Left renal cortex interstitium (tissue), 4 donors: ENCODE measurements at regions not wholly inside any gene's neighbourhood (a gene's known extent, or its start where the extent isn't known, plus 50 kb on each side); places are given as distances from the start of the nearest gene placed in this dataset.

Experiments
- DNase-seq, 4 donors: peaks; one replicate each; pipeline ENCODE4 v3.0.0-alpha.2; 2013; ENCODE audit warnings: low read depth in 4 of 4, low spot score in 2 of 4, missing footprints in 1 of 4

DNA sequence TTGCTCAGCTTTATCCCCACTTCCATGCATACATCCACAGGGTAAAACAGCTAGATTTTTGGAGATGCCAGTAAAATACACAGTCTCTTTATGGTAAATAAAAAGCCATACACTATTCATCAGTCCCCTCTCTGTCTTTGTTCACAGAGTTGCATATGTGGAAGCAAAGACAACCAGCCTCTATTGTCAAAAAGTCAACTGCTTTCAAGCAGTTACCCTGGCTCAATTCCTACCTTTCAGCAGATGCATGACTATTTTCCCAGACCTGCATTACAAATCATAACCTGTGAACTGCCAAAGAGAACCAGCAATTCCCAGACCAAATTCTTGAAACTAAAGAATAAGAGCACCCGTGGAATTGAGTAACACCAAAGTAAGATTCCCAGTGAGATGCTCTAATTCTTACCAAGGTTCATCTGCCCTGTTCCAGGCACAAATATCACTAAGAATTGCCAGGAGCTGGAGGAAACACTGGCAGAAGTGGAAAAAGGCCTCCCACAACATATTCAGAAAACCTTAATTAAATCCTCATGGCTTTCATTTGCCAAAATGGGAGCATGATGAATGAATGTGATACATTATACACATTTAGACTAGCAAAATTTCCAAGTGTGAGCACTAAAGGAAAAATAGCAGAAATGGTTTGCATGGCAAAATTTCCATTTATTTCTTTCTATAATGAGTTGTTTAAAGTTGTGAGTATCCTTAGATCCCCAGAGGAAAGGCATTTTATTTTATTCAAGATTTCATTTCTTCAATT, 391.2 kb upstream of the ADGRL3 start:
- no peak for DNase-seq

GRCh38 chr4:60809486-60809800, 390.7 kb upstream of the ADGRL3 start:
- DNase-seq, result no peak

- no peak for DNase-seq
Observed at GRCh38 chr4:60812811-60813210, 387.3 kb upstream of the ADGRL3 start.

DNA sequence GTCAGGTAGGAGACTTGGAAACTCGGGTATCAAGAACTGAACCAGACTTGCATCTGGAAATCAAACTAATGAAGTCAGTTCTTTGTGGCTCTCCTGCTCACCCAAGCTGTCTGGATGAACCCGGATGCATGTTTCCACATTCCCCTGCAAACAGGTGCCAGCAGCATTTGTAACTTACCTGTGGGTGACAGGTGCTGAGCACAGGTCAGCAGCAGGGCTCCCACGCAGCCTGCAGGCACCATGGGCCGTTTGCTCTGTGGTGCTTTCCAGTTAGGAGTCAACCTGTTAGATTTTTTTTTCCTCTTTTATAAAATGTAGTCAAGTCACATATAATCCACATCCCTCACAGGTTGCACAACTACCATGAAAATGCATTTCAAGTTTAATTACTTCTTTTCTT, 385.6 kb upstream of the ADGRL3 start:
- no peak for DNase-seq

DNA sequence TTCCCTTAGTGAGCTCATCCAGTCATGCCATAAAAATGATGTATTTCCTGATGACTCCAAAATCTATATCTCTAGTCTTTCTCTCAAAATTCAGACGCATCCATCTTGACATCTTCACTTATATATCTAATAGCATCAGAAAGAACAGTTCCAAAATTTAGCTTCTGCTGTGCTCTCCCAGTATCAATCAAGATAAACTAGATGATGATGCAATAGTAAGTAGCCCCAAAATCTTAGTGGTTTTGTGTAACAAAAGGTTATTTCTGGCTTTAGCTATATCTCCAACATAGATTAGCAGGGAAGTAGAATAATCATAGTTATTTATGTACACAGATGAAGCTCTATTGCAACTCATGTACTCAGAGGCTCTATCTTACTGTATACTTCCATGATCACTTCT, 382.5 kb upstream of the ADGRL3 start:
- no peak for DNase-seq

- DNase-seq, result no peak
Observed at GRCh38 chr4:60822986-60823385, 377.1 kb upstream of the ADGRL3 start.

DNA sequence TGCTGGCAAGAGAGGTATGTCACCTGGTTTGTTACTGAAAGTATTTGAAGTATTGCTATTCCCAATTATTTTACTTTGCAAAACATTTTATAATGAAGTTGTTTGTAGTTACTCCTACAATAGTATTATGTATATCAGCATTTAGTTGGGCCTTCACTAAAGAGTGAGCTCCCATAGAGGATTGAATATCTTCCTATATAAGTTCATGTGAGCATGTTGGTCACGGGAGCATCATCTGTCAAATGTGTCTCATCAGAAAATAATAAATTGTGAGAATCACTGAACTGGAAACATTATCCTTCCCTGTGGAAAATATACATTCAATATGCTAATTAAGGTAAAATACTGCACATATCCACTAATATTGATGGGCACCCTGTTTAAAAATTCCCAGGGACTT, 360.1 kb upstream of the ADGRL3 start:
- DNase-seq, result no peak

DNA sequence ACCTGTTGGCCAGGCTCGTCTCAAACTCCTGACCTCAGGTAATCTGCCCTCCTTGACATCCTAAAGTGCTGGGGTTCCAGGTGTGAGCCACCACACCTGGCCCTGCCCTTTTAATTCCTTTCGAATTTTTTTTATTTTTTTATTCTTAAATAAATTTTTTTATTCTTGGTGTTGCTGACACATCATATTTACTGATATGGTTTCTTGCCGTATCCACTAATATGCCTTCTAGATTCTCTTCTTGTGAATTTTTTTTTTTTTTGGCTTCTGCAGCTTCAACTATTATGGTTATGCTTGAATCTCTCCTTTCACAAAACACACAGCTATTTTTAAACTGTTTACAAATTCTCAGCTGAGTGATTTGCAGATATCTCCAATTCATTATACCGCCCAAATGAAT, 353.4 kb upstream of the ADGRL3 start:
- no peak for DNase-seq

GRCh38 chr4:60847614-60848013, 352.5 kb upstream of the ADGRL3 start:
- DNase-seq, result no peak

DNA sequence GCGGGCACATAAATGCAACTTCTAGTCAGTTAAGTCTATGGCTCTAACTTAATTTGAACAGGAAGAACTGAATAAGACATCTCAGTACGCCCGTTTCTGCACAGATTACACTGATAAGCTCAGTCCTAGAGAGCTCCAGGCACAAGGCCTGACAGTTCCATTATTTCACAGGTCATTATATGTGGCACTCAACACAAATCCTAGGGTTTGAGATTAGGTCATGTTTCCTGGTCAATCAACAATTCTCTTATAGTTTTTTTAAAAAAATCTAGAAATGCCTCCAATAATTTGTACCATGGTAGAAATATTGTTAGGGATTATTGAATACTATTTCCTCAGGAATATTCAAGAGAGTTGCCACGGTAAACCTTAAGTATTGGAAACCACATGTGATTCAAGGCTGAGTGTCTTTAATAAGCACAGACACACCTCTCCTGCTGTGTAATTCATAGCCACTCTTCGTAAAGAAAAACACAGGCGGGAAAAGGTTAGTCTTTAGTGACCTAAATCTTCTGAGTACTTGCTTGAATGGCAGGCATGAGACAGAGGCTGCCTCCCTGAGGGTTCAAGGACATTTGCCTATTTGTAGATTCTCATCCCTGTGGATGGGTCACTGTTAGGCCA, 342.9 kb upstream of the ADGRL3 start:
- DNase-seq, result no peak

GRCh38 chr4:60863442-60863841, 336.7 kb upstream of the ADGRL3 start:
- DNase-seq, result no peak

GRCh38 chr4:60865273-60865672, 334.9 kb upstream of the ADGRL3 start:
- no peak for DNase-seq

GRCh38 chr4:60868232-60868960, 331.7 kb upstream of the ADGRL3 start:
- no peak for DNase-seq

DNA sequence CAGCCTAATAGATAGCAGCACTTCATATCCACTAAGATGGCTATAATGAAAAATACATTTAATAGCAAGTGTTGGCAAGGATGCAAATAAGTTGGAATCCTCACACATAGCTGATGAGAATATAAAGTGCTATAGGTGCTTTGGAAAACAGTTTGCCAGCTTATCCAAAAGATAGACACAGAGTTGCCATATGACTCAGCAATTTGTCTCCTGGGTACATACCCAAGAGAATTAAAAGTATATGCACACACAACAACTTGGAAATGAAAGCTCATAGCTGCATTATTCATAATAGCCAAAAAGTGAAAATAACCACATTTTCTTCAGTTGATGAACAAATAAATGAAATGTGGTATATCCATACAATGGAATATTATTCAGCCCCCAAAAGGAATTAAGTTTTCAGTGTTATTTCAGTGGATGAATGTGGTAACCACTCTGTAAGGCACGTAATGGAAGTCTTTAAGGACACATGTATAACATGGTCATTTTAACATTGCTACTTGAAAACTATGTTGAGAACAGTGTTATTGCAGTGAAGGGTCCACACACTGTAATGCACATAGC, 320.9 kb upstream of the ADGRL3 start:
- DNase-seq, result no peak

- no peak for DNase-seq
Observed at GRCh38 chr4:60884587-60884986, 315.5 kb upstream of the ADGRL3 start.

GRCh38 chr4:60885011-60885410, 315.1 kb upstream of the ADGRL3 start:
- no peak for DNase-seq

- no peak for DNase-seq
Observed at GRCh38 chr4:60890743-60891142, 309.4 kb upstream of the ADGRL3 start.

GRCh38 chr4:60891947-60892346, 308.2 kb upstream of the ADGRL3 start:
- DNase-seq, result no peak

DNA sequence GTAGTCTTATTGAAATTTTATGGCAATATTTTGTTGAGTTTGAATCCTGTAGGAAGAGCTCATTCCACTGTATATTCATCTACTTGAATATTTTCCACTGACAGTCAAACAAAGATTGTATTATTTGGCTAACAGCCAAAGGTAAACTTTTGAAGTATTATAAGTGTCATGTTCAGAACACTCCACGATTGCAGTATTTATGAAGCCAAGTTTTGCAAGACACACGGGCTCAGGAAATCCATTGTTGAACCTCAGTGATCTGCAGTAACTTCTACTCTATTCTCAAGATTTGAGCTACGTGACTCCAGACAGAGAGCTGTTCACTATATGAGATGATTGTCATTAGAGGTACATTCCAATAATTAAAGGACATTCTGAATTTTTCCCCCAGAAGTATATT, 302.7 kb upstream of the ADGRL3 start:
- no peak for DNase-seq

- DNase-seq, result no peak
Observed at GRCh38 chr4:60905162-60905561, 295.0 kb upstream of the ADGRL3 start.

DNA sequence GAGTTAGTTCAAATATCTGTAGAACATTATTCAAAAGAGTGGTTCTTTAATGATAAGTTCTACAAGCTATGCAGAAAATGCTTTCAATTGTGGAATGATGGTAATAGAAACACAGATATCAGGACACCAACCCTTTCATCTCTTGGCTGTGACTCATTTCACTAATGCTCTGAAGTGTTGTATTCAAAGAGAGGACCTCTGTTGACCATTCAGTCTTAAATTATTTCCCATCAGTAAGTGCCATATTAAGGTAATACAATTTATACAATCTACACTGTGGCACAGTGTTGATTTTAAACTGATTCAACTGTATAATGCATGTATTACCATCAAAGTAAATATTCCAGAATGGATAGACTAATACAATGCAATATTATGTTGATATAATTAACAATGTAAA, 289.0 kb upstream of the ADGRL3 start:
- no peak for DNase-seq

GRCh38 chr4:60913002-60913401, 287.1 kb upstream of the ADGRL3 start:
- DNase-seq, result no peak
